Muscle layer of colon (tissue), 2 donors: ENCODE measurements at regions not wholly inside any gene's neighbourhood (a gene's known extent, or its start where the extent isn't known, plus 50 kb on each side); places are given as distances from the start of the nearest gene placed in this dataset.

Experiments used
- H3K27ac ChIP-seq: one replicate; pipeline ENCODE4 v1.7.0; 2013; ENCODE audit warnings: low read depth, mild to moderate bottlenecking, low read length, moderate library complexity
- H3K27me3 ChIP-seq, 2 donors: one replicate each; pipeline ENCODE4 v1.7.0; 2013; ENCODE audit warnings: low read length in 2 of 2, mild to moderate bottlenecking in 2 of 2; ENCODE audit not compliant: insufficient read depth in 2 of 2, control insufficient read depth in 1 of 2
- H3K36me3 ChIP-seq: one replicate; pipeline ENCODE4 v1.7.0; 2013; ENCODE audit warnings: mild to moderate bottlenecking, low read length; ENCODE audit not compliant: insufficient read depth
- H3K4me1 ChIP-seq: one replicate; pipeline ENCODE4 v1.7.0; 2013; ENCODE audit warnings: mild to moderate bottlenecking, low read length; ENCODE audit not compliant: insufficient read depth
- H3K4me3 ChIP-seq, 2 donors: one replicate each; pipeline ENCODE4 v1.7.0; 2013; ENCODE audit warnings: low read length in 2 of 2, low read depth in 1 of 2, mild to moderate bottlenecking in 1 of 2, moderate library complexity in 1 of 2
- H3K9ac ChIP-seq: one replicate; pipeline ENCODE4 v1.7.0; 2013; ENCODE audit warnings: low read length
- H3K9me3 ChIP-seq: one replicate; pipeline ENCODE4 v1.7.0; 2013; ENCODE audit warnings: mild to moderate bottlenecking, low read length
- donor health status: abdominal sarcoma.
- donor health status: Adenocarcinoma of cecum.

- Histone ChIP-seq H3K9ac (no peak overlapping the region), H3K36me3 (no peaks in the 10 kb centered on the region), H3K27me3 (no peaks in the 10 kb centered on the region), H3K9me3 (no peaks in the 10 kb centered on the region), H3K27ac (no peak overlapping the region), H3K4me3 (no peak overlapping the region), H3K4me1 (peaks cover 7% of the 10 kb centered on the region)
Measured at GRCh38 chr6:140366991-140367390, 992.5 kb upstream of the CITED2 start.

- peaks cover 16% of the 10 kb centered on the region for H3K4me1 ChIP-seq
- H3K27ac ChIP-seq, result no peak overlapping the region
- no peaks in the 10 kb centered on the region for H3K36me3 ChIP-seq
- no peak overlapping the region for H3K9ac ChIP-seq
- H3K4me3 ChIP-seq, result no peak overlapping the region
- no peaks in the 10 kb centered on the region for H3K9me3 ChIP-seq
- no peaks in the 10 kb centered on the region for H3K27me3 ChIP-seq
Measured at GRCh38 chr6:140364916-140365315, 990.5 kb upstream of the CITED2 start.

GRCh38 chr6:140360651-140361050 is 986.2 kb upstream of the CITED2 start:
- Histone ChIP-seq H3K4me1 (peaks cover 16% of the 10 kb centered on the region), H3K36me3 (no peaks in the 10 kb centered on the region), H3K27ac (no peak overlapping the region), H3K4me3 (no peak overlapping the region), H3K27me3 (no peaks in the 10 kb centered on the region), H3K9me3 (no peaks in the 10 kb centered on the region), H3K9ac (no peak overlapping the region)

GRCh38 chr6:140355476-140355875 is 981.0 kb upstream of the CITED2 start:
- Histone ChIP-seq H3K4me1 (peaks cover 6% of the 10 kb centered on the region), H3K27me3 (no peaks in the 10 kb centered on the region)

GRCh38 chr6:140354296-140354695 is 979.8 kb upstream of the CITED2 start:
- H3K27ac ChIP-seq, result no peak overlapping the region
- no peaks in the 10 kb centered on the region for H3K27me3 ChIP-seq
- H3K36me3 ChIP-seq, result no peaks in the 10 kb centered on the region
- no peaks in the 10 kb centered on the region for H3K9me3 ChIP-seq
- no peak overlapping the region for H3K9ac ChIP-seq
- H3K4me3 ChIP-seq, result no peak overlapping the region
- no peaks in the 10 kb centered on the region for H3K4me1 ChIP-seq

More at GRCh38 chr6:140355476-140355875, 981.0 kb upstream of the CITED2 start:
- no peak overlapping the region for H3K27ac ChIP-seq
- H3K4me3 ChIP-seq, result no peak overlapping the region
- no peaks in the 10 kb centered on the region for H3K9me3 ChIP-seq
- no peaks in the 10 kb centered on the region for H3K36me3 ChIP-seq
- no peak overlapping the region for H3K9ac ChIP-seq

- Histone ChIP-seq H3K4me1 (no peaks in the 10 kb centered on the region), H3K27me3 (no peaks in the 10 kb centered on the region), H3K27ac (no peak overlapping the region), H3K9me3 (no peaks in the 10 kb centered on the region), H3K4me3 (no peak overlapping the region), H3K9ac (no peak overlapping the region), H3K36me3 (no peaks in the 10 kb centered on the region)
Measured at GRCh38 chr6:140353536-140353935, 979.1 kb upstream of the CITED2 start.

- H3K36me3 ChIP-seq, result no peaks in the 10 kb centered on the region
- no peak overlapping the region for H3K4me3 ChIP-seq
- H3K9ac ChIP-seq, result no peak overlapping the region
- no peaks in the 10 kb centered on the region for H3K27me3 ChIP-seq
- H3K4me1 ChIP-seq, result peaks cover 15% of the 10 kb centered on the region
- H3K9me3 ChIP-seq, result no peaks in the 10 kb centered on the region
- no peak overlapping the region for H3K27ac ChIP-seq
Measured at GRCh38 chr6:140346428-140346827, 972.0 kb upstream of the CITED2 start.

GRCh38 chr6:140345935-140346334 is 971.5 kb upstream of the CITED2 start:
- H3K4me1 ChIP-seq, result peaks cover 15% of the 10 kb centered on the region
- H3K36me3 ChIP-seq, result no peaks in the 10 kb centered on the region
- no peaks in the 10 kb centered on the region for H3K9me3 ChIP-seq
- H3K27ac ChIP-seq, result no peak overlapping the region
- no peaks in the 10 kb centered on the region for H3K27me3 ChIP-seq
- H3K9ac ChIP-seq, result no peak overlapping the region
- no peak overlapping the region for H3K4me3 ChIP-seq

- no peaks in the 10 kb centered on the region for H3K36me3 ChIP-seq
- peaks cover 15% of the 10 kb centered on the region for H3K4me1 ChIP-seq
Measured at GRCh38 chr6:140344142-140344913, 969.9 kb upstream of the CITED2 start.

GRCh38 chr6:140343128-140343527 is 968.7 kb upstream of the CITED2 start:
- Histone ChIP-seq H3K27ac (no peak overlapping the region), H3K9ac (no peak overlapping the region), H3K9me3 (no peaks in the 10 kb centered on the region), H3K4me3 (no peak overlapping the region), H3K36me3 (no peaks in the 10 kb centered on the region), H3K4me1 (peaks cover 15% of the 10 kb centered on the region), H3K27me3 (no peaks in the 10 kb centered on the region)

More at GRCh38 chr6:140344142-140344913, 969.9 kb upstream of the CITED2 start:
- no peak overlapping the region for H3K4me3 ChIP-seq
- no peak overlapping the region for H3K9ac ChIP-seq
- no peak overlapping the region for H3K27ac ChIP-seq
- H3K9me3 ChIP-seq, result no peaks in the 10 kb centered on the region
- no peaks in the 10 kb centered on the region for H3K27me3 ChIP-seq

- Histone ChIP-seq H3K27me3 (no peaks in the 10 kb centered on the region), H3K36me3 (no peaks in the 10 kb centered on the region), H3K9me3 (no peaks in the 10 kb centered on the region), H3K4me1 (peaks cover 8% of the 10 kb centered on the region), H3K27ac (no peak overlapping the region), H3K4me3 (no peak overlapping the region), H3K9ac (no peak overlapping the region)
Measured at GRCh38 chr6:140341272-140341671, 966.8 kb upstream of the CITED2 start.

GRCh38 chr6:140340795-140341194 is 966.3 kb upstream of the CITED2 start:
- Histone ChIP-seq H3K9ac (no peak overlapping the region), H3K27ac (no peak overlapping the region), H3K27me3 (no peaks in the 10 kb centered on the region), H3K4me1 (peaks cover 7% of the 10 kb centered on the region), H3K4me3 (no peak overlapping the region), H3K9me3 (no peaks in the 10 kb centered on the region), H3K36me3 (no peaks in the 10 kb centered on the region)
